Suprapubic skin (tissue), 4 donors: ENCODE measurements at regions not wholly inside any gene's neighbourhood (a gene's known extent, or its start where the extent isn't known, plus 50 kb on each side); places are given as distances from the start of the nearest gene placed in this dataset.

Experiments used
- CTCF ChIP-seq, 2 donors: fragments of 200-600 bp in 1 of 2; fragments of 450-650 bp in 1 of 2; sonication (generic) in 1 of 2; IDR thresholded peaks; one replicate each; pipeline ENCODE4 v1.5.1; 2016 to 2019; ENCODE audit warnings: antibody characterized with exemption in 2 of 2, mild to moderate bottlenecking in 1 of 2, moderate library complexity in 1 of 2
- EP300 ChIP-seq: sonication (generic); formaldehyde crosslinking; IDR thresholded peaks from one replicate; pipeline ENCODE4 v1.6.1; 2017; ENCODE audit warnings: antibody characterized with exemption
- POLR2A ChIP-seq, 2 donors: fragments of 450-650 bp; IDR thresholded peaks; one replicate each; pipeline ENCODE4 v1.6.1; 2017; ENCODE audit warnings: antibody characterized with exemption in 2 of 2, mild to moderate bottlenecking in 2 of 2, moderate library complexity in 2 of 2
- POLR2AphosphoS5 ChIP-seq, 3 donors: sonication (generic); formaldehyde crosslinking; IDR thresholded peaks; one replicate each; pipeline ENCODE4 v1.6.1; 2017; ENCODE audit warnings: antibody characterized with exemption in 3 of 3

- TF ChIP-seq POLR2A (IDR thresholded peaks at IDR 0.05) (no peak), POLR2AphosphoS5 (IDR thresholded peaks at IDR 0.05) (no peak), CTCF (IDR thresholded peaks at IDR 0.05) (no peak), EP300 (no peak)
Measured at GRCh38 chr16:9362050-9362449, 270.6 kb downstream of the HAPSTR1 start.
